Lung microvascular endothelial cell (primary cell): ENCODE measurements at regions not wholly inside any gene's neighbourhood (a gene's known extent, or its start where the extent isn't known, plus 50 kb on each side); places are given as distances from the start of the nearest gene placed in this dataset.

ENCODE experiments used
- DNase-seq, 2 donors: peaks; one replicate each; pipeline versions ENCODE4 v3.0.0 to v3.0.0-alpha.2; 2010; ENCODE audit warnings: low read depth in 2 of 2

GRCh38 chr6:133754298-133754697 is 134.6 kb upstream of the TCF21 start:
- no peak for DNase-seq

- peak in 1 of 2 donors; percentile 10 for DNase-seq
Observed at GRCh38 chr6:133756078-133756695, 132.7 kb upstream of the TCF21 start.

- no peak for DNase-seq
Observed at GRCh38 chr6:133757335-133757734, 131.6 kb upstream of the TCF21 start.

- DNase-seq, result no peak
Observed at GRCh38 chr6:133758815-133759335, 130.0 kb upstream of the TCF21 start.

- DNase-seq, result no peak
Observed at GRCh38 chr6:133759524-133759923, 129.4 kb upstream of the TCF21 start.

- DNase-seq, result peak in 1 of 2 donors; percentile 20
Observed at GRCh38 chr6:133761706-133762105, 127.2 kb upstream of the TCF21 start.

GRCh38 chr6:133764008-133764753 is 124.7 kb upstream of the TCF21 start:
- DNase-seq, result no peak

- DNase-seq, result no peak
Observed at GRCh38 chr6:133764754-133765208, 124.1 kb upstream of the TCF21 start.

GRCh38 chr6:133767357-133767970 is 121.4 kb upstream of the TCF21 start:
- DNase-seq, result no peak

GRCh38 chr6:133768656-133769295 is 120.1 kb upstream of the TCF21 start:
- DNase-seq, result peak; percentile 61 to 80

- DNase-seq, result peak in 1 of 2 donors; percentile 16
Observed at GRCh38 chr6:133769463-133769862, 119.5 kb upstream of the TCF21 start.

- DNase-seq, result no peak
Observed at GRCh38 chr6:133772567-133772966, 116.3 kb upstream of the TCF21 start.

- no peak for DNase-seq
Observed at GRCh38 chr6:133773776-133774175, 115.1 kb upstream of the TCF21 start.

- DNase-seq, result peak; percentile 53 to 78
Observed at GRCh38 chr6:133774356-133774755, 114.6 kb upstream of the TCF21 start.

GRCh38 chr6:133778414-133779130 is 110.3 kb upstream of the TCF21 start:
- peak; percentile 43 to 47 for DNase-seq

- no peak for DNase-seq
Observed at GRCh38 chr6:133779916-133780695, 108.8 kb upstream of the TCF21 start.

GRCh38 chr6:133786016-133786415 is 102.9 kb upstream of the TCF21 start:
- DNase-seq, result no peak

GRCh38 chr6:133787122-133787521 is 101.8 kb upstream of the TCF21 start:
- no peak for DNase-seq

- no peak for DNase-seq
Observed at GRCh38 chr6:133787859-133788505, 100.9 kb upstream of the TCF21 start.

GRCh38 chr6:133788556-133788955 is 100.4 kb upstream of the TCF21 start:
- no peak for DNase-seq
